ENCODE measurements at regions not wholly inside any gene's neighbourhood (a gene's known extent, or its start where the extent isn't known, plus 50 kb on each side); places are given as distances from the start of the nearest gene placed in this dataset.

DNA sequence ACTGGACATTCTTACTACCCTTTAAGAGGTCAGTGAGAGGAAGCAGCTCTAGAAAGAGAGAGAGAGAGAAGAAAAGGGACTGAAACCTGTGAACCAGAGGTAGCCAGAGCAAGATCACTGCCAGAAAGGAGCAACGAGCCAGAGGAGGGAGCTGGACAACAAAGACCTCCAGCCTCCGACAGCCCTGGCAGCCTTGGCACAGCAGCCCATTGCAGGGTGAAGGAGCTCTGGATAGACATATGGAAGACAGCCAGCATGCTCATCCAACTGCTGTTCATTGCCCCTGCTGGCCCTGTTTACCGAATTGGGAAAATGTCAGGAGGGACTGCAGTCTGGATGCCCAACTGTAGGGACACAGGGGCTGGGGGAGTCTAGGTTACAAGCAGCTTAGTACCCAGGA is 228.4 kb upstream of the SLC35G4 start (continued):
- TF ChIP-seq, protein P1, sequence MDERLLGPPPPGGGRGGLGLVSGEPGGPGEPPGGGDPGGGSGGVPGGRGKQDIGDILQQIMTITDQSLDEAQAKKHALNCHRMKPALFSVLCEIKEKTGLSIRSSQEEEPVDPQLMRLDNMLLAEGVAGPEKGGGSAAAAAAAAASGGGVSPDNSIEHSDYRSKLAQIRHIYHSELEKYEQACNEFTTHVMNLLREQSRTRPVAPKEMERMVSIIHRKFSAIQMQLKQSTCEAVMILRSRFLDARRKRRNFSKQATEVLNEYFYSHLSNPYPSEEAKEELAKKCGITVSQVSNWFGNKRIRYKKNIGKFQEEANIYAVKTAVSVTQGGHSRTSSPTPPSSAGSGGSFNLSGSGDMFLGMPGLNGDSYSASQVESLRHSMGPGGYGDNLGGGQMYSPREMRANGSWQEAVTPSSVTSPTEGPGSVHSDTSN (CRISPR knock-in tag; IDR thresholded peaks at IDR 0.05; ENCODE audit: low read depth): no peak
- TF ChIP-seq, protein P1 (tag; conservative IDR thresholded peaks at IDR 0.05; ENCODE audit: low read depth): no peak
- TF ChIP-seq ZNF76 (CRISPR knock-in tag; IDR thresholded peaks at IDR 0.05; ENCODE audit: borderline replicate concordance) (no peak), ILF3 (IDR thresholded peaks at IDR 0.05; ENCODE audit: borderline replicate concordance) (no peak), ZNF707 (CRISPR knock-in tag; conservative IDR thresholded peaks at IDR 0.05) (no peak), TFAM (CRISPR knock-in tag; conservative IDR thresholded peaks at IDR 0.05) (no peak)

DNA sequence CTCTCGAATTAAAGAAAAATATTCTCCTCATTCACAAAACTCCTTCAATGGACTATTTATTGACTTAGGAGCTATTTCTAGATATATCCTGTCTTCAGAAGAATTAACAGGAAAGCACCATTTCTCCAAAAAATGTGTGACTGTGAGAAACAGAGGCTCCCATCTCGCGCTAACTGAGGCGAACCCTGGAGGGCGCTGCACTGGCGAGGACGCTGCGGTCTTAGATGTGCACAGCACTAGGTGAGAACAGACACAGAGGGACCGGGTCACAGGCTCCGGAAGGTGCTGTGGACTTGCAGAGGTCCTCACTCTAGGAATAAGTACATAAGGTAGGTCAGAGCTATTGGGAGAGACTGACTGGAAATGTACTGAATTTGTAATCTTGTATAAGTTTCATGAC is 229.7 kb upstream of the SLC35G4 start:
- intact Hi-C loops (cut with micrococcal nuclease): no loop called here
- BruUV-seq (replicated peaks): no TSS peak
- no peaks in the 10 kb centered on the region for H3K9me1 ChIP-seq (ENCODE audit: control insufficient read depth, insufficient read depth, low read length)

More for the DNA sequence above, 229.7 kb upstream of the SLC35G4 start:
- 1% methylated on average over 10 of the region's 10 CpGs for WGBS (ENCODE audit: insufficient coverage, low coverage, missing lambda C conversion rate)
- TF ChIP-seq ETV6 (IDR thresholded peaks at IDR 0.05; ENCODE audit: borderline replicate concordance in 1 of 2, low read depth in 2 of 2, low read length in 1 of 2) (no peak), ETV6 (CRISPR knock-in tag; IDR thresholded peaks at IDR 0.05; ENCODE audit: borderline replicate concordance) (no peak)
- TF ChIP-seq, protein P2, sequence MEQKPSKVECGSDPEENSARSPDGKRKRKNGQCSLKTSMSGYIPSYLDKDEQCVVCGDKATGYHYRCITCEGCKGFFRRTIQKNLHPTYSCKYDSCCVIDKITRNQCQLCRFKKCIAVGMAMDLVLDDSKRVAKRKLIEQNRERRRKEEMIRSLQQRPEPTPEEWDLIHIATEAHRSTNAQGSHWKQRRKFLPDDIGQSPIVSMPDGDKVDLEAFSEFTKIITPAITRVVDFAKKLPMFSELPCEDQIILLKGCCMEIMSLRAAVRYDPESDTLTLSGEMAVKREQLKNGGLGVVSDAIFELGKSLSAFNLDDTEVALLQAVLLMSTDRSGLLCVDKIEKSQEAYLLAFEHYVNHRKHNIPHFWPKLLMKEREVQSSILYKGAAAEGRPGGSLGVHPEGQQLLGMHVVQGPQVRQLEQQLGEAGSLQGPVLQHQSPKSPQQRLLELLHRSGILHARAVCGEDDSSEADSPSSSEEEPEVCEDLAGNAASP (IDR thresholded peaks at IDR 0.05): no peak
- TF ChIP-seq, protein P3, sequence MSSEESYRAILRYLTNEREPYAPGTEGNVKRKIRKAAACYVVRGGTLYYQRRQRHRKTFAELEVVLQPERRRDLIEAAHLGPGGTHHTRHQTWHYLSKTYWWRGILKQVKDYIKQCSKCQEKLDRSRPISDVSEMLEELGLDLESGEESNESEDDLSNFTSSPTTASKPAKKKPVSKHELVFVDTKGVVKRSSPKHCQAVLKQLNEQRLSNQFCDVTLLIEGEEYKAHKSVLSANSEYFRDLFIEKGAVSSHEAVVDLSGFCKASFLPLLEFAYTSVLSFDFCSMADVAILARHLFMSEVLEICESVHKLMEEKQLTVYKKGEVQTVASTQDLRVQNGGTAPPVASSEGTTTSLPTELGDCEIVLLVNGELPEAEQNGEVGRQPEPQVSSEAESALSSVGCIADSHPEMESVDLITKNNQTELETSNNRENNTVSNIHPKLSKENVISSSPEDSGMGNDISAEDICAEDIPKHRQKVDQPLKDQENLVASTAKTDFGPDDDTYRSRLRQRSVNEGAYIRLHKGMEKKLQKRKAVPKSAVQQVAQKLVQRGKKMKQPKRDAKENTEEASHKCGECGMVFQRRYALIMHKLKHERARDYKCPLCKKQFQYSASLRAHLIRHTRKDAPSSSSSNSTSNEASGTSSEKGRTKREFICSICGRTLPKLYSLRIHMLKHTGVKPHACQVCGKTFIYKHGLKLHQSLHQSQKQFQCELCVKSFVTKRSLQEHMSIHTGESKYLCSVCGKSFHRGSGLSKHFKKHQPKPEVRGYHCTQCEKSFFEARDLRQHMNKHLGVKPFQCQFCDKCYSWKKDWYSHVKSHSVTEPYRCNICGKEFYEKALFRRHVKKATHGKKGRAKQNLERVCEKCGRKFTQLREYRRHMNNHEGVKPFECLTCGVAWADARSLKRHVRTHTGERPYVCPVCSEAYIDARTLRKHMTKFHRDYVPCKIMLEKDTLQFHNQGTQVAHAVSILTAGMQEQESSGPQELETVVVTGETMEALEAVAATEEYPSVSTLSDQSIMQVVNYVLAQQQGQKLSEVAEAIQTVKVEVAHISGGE (CRISPR knock-in tag; IDR thresholded peaks at IDR 0.05): no peak
- Histone ChIP-seq H3K4me2 (ENCODE audit: insufficient read depth, low read length) (no peak overlapping the region), H3K9me3 (replicated peaks; ENCODE audit: control insufficient read depth, insufficient read depth, low read depth, low read length) (no peaks in the 10 kb centered on the region), H3K4me1 (replicated peaks in 1 of 2; ENCODE audit: control insufficient read depth in 2 of 2, insufficient read depth in 2 of 2, low read length in 2 of 2) (no peaks in the 10 kb centered on the region), H3K36me3 (ENCODE audit: control insufficient read depth, insufficient read depth, low read length) (no peaks in the 10 kb centered on the region), H3K27ac (ENCODE audit: extremely low read depth, low read depth, low read length) (no peak overlapping the region), H3K4me3 (no peak overlapping the region), H3K27me3 (ENCODE audit: control insufficient read depth in 2 of 2, insufficient read depth in 2 of 2, low read length in 2 of 2) (peaks cover 0 to 15% of the 10 kb centered on the region in 2 experiments; a peak in 2 of 5 replicates), H3K9ac (ENCODE audit: insufficient read depth in 1 of 2, low read depth in 2 of 2, low read length in 2 of 2) (no peak overlapping the region), H3K79me2 (ENCODE audit: control insufficient read depth, insufficient read depth, low read length) (no peaks in the 10 kb centered on the region), H2AFZ (ENCODE audit: low read depth, low read length) (no peak overlapping the region), H4K20me1 (replicated peaks; ENCODE audit: control insufficient read depth, insufficient read depth, low read length) (no peaks in the 10 kb centered on the region)
- FAIRE-seq (no peak), DNase-seq (ENCODE audit: extremely low read depth in 1 of 4, low spot score in 3 of 4) (no peak), ATAC-seq (no peak)
- POLR2A ChIA-PET: interaction anchor here (0.6 to 0.8 kb wide), 2 partner anchors 93 to 176 kb away, joined by 3 read pairs; no protein-coding TSS in a partner anchor
- in situ Hi-C loops (cut with MboI): no loop called here
- CTCF ChIA-PET (ENCODE audit: low intra/inter-chr PET ratio): no interaction called here

Measured in K562 (cell line).